ENCODE measurements at regions not wholly inside any gene's neighbourhood (a gene's known extent, or its start where the extent isn't known, plus 50 kb on each side); places are given as distances from the start of the nearest gene placed in this dataset.

- TF ChIP-seq CREB1 (IDR thresholded peaks at IDR 0.05; ENCODE audit: low read depth) (no peak), MAX (IDR thresholded peaks at IDR 0.05) (no peak), EP300 (IDR thresholded peaks at IDR 0.05; ENCODE audit: borderline replicate concordance) (no peak), CEBPB (IDR thresholded peaks at IDR 0.05) (no peak), REST (IDR thresholded peaks at IDR 0.05; ENCODE audit: low read depth) (no peak), NFIC (IDR thresholded peaks at IDR 0.05) (no peak), TAF1 (IDR thresholded peaks at IDR 0.05; ENCODE audit: low read depth) (no peak), FOXM1 (IDR thresholded peaks at IDR 0.05; ENCODE audit: borderline replicate concordance, low read depth) (no peak), TEAD4 (IDR thresholded peaks at IDR 0.05) (no peak), EGR1 (IDR thresholded peaks at IDR 0.05) (no peak), TCF12 (IDR thresholded peaks at IDR 0.05; ENCODE audit: low read depth) (no peak), ZBTB7A (IDR thresholded peaks at IDR 0.05; ENCODE audit: low read depth) (no peak), RAD21 (IDR thresholded peaks at IDR 0.05; ENCODE audit: low read depth) (no peak), YY1 (IDR thresholded peaks at IDR 0.05; ENCODE audit: low read depth) (no peak), USF1 (IDR thresholded peaks at IDR 0.05) (no peak)
These were observed 323.9 kb downstream of the GADD45G start for GRCh38 chr9:89928521-89929275.

GRCh38 chr9:89929315-89929672 is 324.5 kb downstream of the GADD45G start:
- TF ChIP-seq CREB1 (IDR thresholded peaks at IDR 0.05; ENCODE audit: low read depth) = no peak
- TF ChIP-seq TEAD4 (IDR thresholded peaks at IDR 0.05) = no peak
- TF ChIP-seq REST (IDR thresholded peaks at IDR 0.05; ENCODE audit: low read depth) = no peak
- TF ChIP-seq NFIC (IDR thresholded peaks at IDR 0.05) = no peak
- TF ChIP-seq USF1 (IDR thresholded peaks at IDR 0.05) = no peak
- TF ChIP-seq TAF1 (IDR thresholded peaks at IDR 0.05; ENCODE audit: low read depth) = no peak
- no peak for TF ChIP-seq ZBTB7A (IDR thresholded peaks at IDR 0.05; ENCODE audit: low read depth)
- no peak for TF ChIP-seq FOXM1 (IDR thresholded peaks at IDR 0.05; ENCODE audit: borderline replicate concordance, low read depth)
- TF ChIP-seq EGR1 (IDR thresholded peaks at IDR 0.05) = no peak
- no peak for TF ChIP-seq YY1 (IDR thresholded peaks at IDR 0.05; ENCODE audit: low read depth)
- no peak for TF ChIP-seq EP300 (IDR thresholded peaks at IDR 0.05; ENCODE audit: borderline replicate concordance)
- no peak for TF ChIP-seq MAX (IDR thresholded peaks at IDR 0.05)
- TF ChIP-seq RAD21 (IDR thresholded peaks at IDR 0.05; ENCODE audit: low read depth) = no peak
- TF ChIP-seq CEBPB (IDR thresholded peaks at IDR 0.05) = no peak
- no peak for TF ChIP-seq TCF12 (IDR thresholded peaks at IDR 0.05; ENCODE audit: low read depth)

- TF ChIP-seq ZBTB7A (IDR thresholded peaks at IDR 0.05; ENCODE audit: low read depth) (no peak), REST (IDR thresholded peaks at IDR 0.05; ENCODE audit: low read depth) (no peak), EGR1 (IDR thresholded peaks at IDR 0.05) (no peak), TAF1 (IDR thresholded peaks at IDR 0.05; ENCODE audit: low read depth) (no peak), EP300 (IDR thresholded peaks at IDR 0.05; ENCODE audit: borderline replicate concordance) (no peak), MAX (IDR thresholded peaks at IDR 0.05) (no peak), USF1 (IDR thresholded peaks at IDR 0.05) (no peak), CEBPB (IDR thresholded peaks at IDR 0.05) (no peak), TCF12 (IDR thresholded peaks at IDR 0.05; ENCODE audit: low read depth) (no peak), NFIC (IDR thresholded peaks at IDR 0.05) (no peak), TEAD4 (IDR thresholded peaks at IDR 0.05) (no peak), FOXM1 (IDR thresholded peaks at IDR 0.05; ENCODE audit: borderline replicate concordance, low read depth) (no peak), YY1 (IDR thresholded peaks at IDR 0.05; ENCODE audit: low read depth) (no peak), RAD21 (IDR thresholded peaks at IDR 0.05; ENCODE audit: low read depth) (no peak), CREB1 (IDR thresholded peaks at IDR 0.05; ENCODE audit: low read depth) (no peak)
These were observed 325.1 kb downstream of the GADD45G start for GRCh38 chr9:89929673-89930480.
